ENCODE measurements at regions not wholly inside any gene's neighbourhood (a gene's known extent, or its start where the extent isn't known, plus 50 kb on each side); places are given as distances from the start of the nearest gene placed in this dataset.

DNA sequence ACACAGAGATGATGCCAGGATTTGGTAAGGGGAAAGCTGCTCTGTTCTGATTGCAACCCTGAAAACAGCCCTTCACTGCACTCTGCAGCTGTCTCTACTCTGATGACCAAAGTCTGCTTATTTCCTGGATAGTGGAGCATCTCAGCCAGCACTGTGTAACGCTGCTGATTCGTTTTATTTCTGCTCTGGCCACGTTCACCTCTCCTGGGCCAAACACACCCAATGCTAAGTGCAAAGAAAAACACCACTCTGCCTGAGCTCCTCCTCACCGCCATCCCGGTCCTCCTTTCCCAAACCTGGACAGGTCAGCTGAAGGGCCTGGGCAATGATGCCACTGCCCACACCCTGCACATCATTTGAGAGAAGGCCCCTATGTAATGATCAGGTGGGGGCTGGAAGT is 529.3 kb upstream of the B3GAT1 start:
- H3K9ac ChIP-seq (ENCODE audit: low read length): no peak overlapping the region
- ATAC-seq (ENCODE audit: low read depth): no peak
- H3K9me3 ChIP-seq (ENCODE audit: control extremely low read depth in 1 of 3, control insufficient read depth in 2 of 3, insufficient read depth in 1 of 3, low read length in 2 of 3): no peaks in the 10 kb centered on the region
- WGBS (ENCODE audit: insufficient coverage): 86% methylated on average over 2 of the region's 5 CpGs
- no peaks in the 10 kb centered on the region for H4K20me1 ChIP-seq (ENCODE audit: control insufficient read depth, insufficient read depth, low read length, poor library complexity, severe bottlenecking)
- no peak overlapping the region for H3K27ac Mint-ChIP-seq
- intact Hi-C loops (cut with micrococcal nuclease): no loop called here
- no peak overlapping the region for H3K4me3 Mint-ChIP-seq
- H3K27me3 ChIP-seq (replicated peaks in 1 of 4; ENCODE audit: control extremely low read depth in 1 of 4, control insufficient read depth in 3 of 4, insufficient read depth in 4 of 4, low read length in 3 of 4): peaks cover 0 to 2% (median 0%) of the 10 kb centered on the region in 4 experiments
- no peak overlapping the region for H3K4me2 ChIP-seq (replicated peaks; ENCODE audit: low read depth, low read length, poor library complexity, severe bottlenecking)
- H3K27ac ChIP-seq (ENCODE audit: low read length in 2 of 2): no peak overlapping the region
- TF ChIP-seq CTCF (IDR thresholded peaks at IDR 0.05): no peak
- no peak for TF ChIP-seq EZH2 (IDR thresholded peaks at IDR 0.05; ENCODE audit: borderline replicate concordance, insufficient read depth, low read depth, low read length, poor library complexity, severe bottlenecking)
- no peak overlapping the region for H3K4me3 ChIP-seq (ENCODE audit: control extremely low read depth in 1 of 5, extremely low read depth in 1 of 5, insufficient read depth in 1 of 5, low read depth in 2 of 5, low read length in 4 of 5)
- H2AFZ ChIP-seq (ENCODE audit: insufficient read depth, low read depth, low read length, poor library complexity, severe bottlenecking): no peak overlapping the region
- H3K36me3 ChIP-seq (replicated peaks in 1 of 2; ENCODE audit: control extremely low read depth in 1 of 2, control insufficient read depth in 1 of 2, extremely low read depth in 1 of 2, insufficient read depth in 2 of 2, low read length in 1 of 2): no peaks in the 10 kb centered on the region
- DNase-seq: no peak
- no peaks in the 10 kb centered on the region for H3K4me1 ChIP-seq (ENCODE audit: control insufficient read depth in 2 of 2, insufficient read depth in 2 of 2, low read length in 2 of 2)
- H3K4me1 Mint-ChIP-seq: no peaks in the 10 kb centered on the region
- H3K79me2 ChIP-seq (ENCODE audit: control insufficient read depth, insufficient read depth, low read length): no peaks in the 10 kb centered on the region
- ChIA-PET CTCF (no interaction called here), POLR2A (no interaction called here)
- no peaks in the 10 kb centered on the region for H3K27me3 Mint-ChIP-seq
- H3K9me3 Mint-ChIP-seq (ENCODE audit: insufficient read depth): no peaks in the 10 kb centered on the region

DNA sequence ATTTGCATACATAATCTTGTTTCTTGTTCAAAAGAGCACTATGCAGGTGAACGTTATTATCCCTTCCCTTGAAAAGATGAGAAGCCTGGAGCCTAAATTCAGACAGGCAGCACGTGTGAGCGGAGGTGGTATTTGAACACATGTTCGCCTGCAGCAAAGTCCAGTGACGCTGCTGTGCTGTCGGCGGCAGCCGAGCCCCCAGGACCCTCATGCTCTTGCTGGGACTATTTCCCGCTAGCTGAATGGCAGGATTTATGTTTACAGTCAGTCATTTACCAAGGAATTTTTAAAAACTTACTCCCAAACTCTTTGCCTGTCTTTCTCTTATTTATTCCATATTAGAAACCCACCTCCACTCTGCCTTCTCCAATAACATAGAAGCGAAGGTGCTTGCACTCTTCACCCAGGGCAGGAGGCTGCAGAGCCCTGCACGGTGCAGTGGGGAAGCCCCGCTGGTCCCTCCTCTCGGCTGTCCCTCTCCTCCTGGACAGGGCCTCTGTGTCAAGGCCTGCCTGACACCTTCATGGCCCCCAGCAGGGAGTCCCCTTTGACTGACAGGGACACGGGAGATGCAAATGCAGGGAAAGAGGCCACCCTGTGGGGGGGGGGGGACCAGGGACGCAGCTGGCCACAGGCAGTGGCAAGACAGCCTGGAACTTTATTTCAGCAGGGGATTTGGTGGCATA is 528.5 kb upstream of the B3GAT1 start:
- ATAC-seq (ENCODE audit: low read depth): no peak
- Mint-ChIP-seq H3K9me3 (ENCODE audit: insufficient read depth) (no peaks in the 10 kb centered on the region), H3K4me3 (no peak overlapping the region), H3K27me3 (no peaks in the 10 kb centered on the region), H3K27ac (no peak overlapping the region), H3K4me1 (no peaks in the 10 kb centered on the region)
- ChIA-PET POLR2A (no interaction called here), CTCF (no interaction called here)
- Histone ChIP-seq H3K79me2 (ENCODE audit: control insufficient read depth, insufficient read depth, low read length) (no peaks in the 10 kb centered on the region), H3K4me1 (ENCODE audit: control insufficient read depth in 2 of 2, insufficient read depth in 2 of 2, low read length in 2 of 2) (no peaks in the 10 kb centered on the region), H3K27ac (ENCODE audit: low read length in 2 of 2) (no peak overlapping the region), H4K20me1 (ENCODE audit: control insufficient read depth, insufficient read depth, low read length, poor library complexity, severe bottlenecking) (no peaks in the 10 kb centered on the region), H3K36me3 (replicated peaks in 1 of 2; ENCODE audit: control extremely low read depth in 1 of 2, control insufficient read depth in 1 of 2, extremely low read depth in 1 of 2, insufficient read depth in 2 of 2, low read length in 1 of 2) (no peaks in the 10 kb centered on the region), H3K4me3 (ENCODE audit: control extremely low read depth in 1 of 5, extremely low read depth in 1 of 5, insufficient read depth in 1 of 5, low read depth in 2 of 5, low read length in 4 of 5) (no peak overlapping the region), H2AFZ (ENCODE audit: insufficient read depth, low read depth, low read length, poor library complexity, severe bottlenecking) (no peak overlapping the region), H3K9me3 (ENCODE audit: control extremely low read depth in 1 of 3, control insufficient read depth in 2 of 3, insufficient read depth in 1 of 3, low read length in 2 of 3) (no peaks in the 10 kb centered on the region), H3K9ac (ENCODE audit: low read length) (no peak overlapping the region), H3K4me2 (replicated peaks; ENCODE audit: low read depth, low read length, poor library complexity, severe bottlenecking) (no peak overlapping the region), H3K27me3 (replicated peaks in 1 of 4; ENCODE audit: control extremely low read depth in 1 of 4, control insufficient read depth in 3 of 4, insufficient read depth in 4 of 4, low read length in 3 of 4) (peaks cover 0 to 2% (median 0%) of the 10 kb centered on the region in 4 experiments)
- intact Hi-C loops (cut with micrococcal nuclease): no loop called here
- no peak for DNase-seq
- WGBS (ENCODE audit: insufficient coverage): 93% methylated on average over 13 of the region's 15 CpGs
- TF ChIP-seq CTCF (IDR thresholded peaks at IDR 0.05) (no peak), EZH2 (IDR thresholded peaks at IDR 0.05; ENCODE audit: borderline replicate concordance, insufficient read depth, low read depth, low read length, poor library complexity, severe bottlenecking) (no peak)
